HG03378 (cell line): ENCODE measurements at regions not wholly inside any gene's neighbourhood (a gene's known extent, or its start where the extent isn't known, plus 50 kb on each side); places are given as distances from the start of the nearest gene placed in this dataset.
"Not testable (repeated sequence)": the region's sequence is repeated elsewhere in the genome, so short reads cannot be mapped to it uniquely, and the experiment has no call there.

ENCODE experiments used
- ATAC-seq: cut with Tn5 transposase; IDR thresholded peaks from one replicate; pipeline ENCODE4 v1.9.1; 2021; ENCODE audit warnings: mild to moderate bottlenecking, moderate library complexity; ENCODE audit not compliant: unreplicated experiment

GRCh38 chr12:97711392-97711791 lies 248.8 kb downstream of the RMST start:
- no peak for ATAC-seq

GRCh38 chr12:97713270-97713669 lies 250.7 kb downstream of the RMST start:
- no peak for ATAC-seq

- no peak for ATAC-seq
Observed at GRCh38 chr12:97714107-97714563, 251.5 kb downstream of the RMST start.

GRCh38 chr12:97716356-97716755 lies 253.8 kb downstream of the RMST start:
- no peak for ATAC-seq

GRCh38 chr12:97723801-97724200 lies 261.2 kb downstream of the RMST start:
- ATAC-seq, result not testable (repeated sequence)

- ATAC-seq, result no peak
Observed at GRCh38 chr12:97745406-97746101, 282.9 kb downstream of the RMST start.

GRCh38 chr12:97748298-97748697 lies 285.7 kb downstream of the RMST start:
- ATAC-seq, result no peak

GRCh38 chr12:97751704-97752103 lies 289.1 kb downstream of the RMST start:
- ATAC-seq, result no peak

GRCh38 chr12:97752129-97752528 lies 289.5 kb downstream of the RMST start:
- no peak for ATAC-seq

GRCh38 chr12:97753332-97753731 lies 290.7 kb downstream of the RMST start:
- no peak for ATAC-seq

GRCh38 chr12:97754306-97754705 lies 291.7 kb downstream of the RMST start:
- ATAC-seq, result no peak

- ATAC-seq, result no peak
Observed at GRCh38 chr12:97756066-97756666, 293.6 kb downstream of the RMST start.

GRCh38 chr12:97756741-97757140 lies 294.1 kb downstream of the RMST start:
- no peak for ATAC-seq

- ATAC-seq, result no peak
Observed at GRCh38 chr12:97757481-97758193, 295.0 kb downstream of the RMST start.

GRCh38 chr12:97758194-97758501 lies 295.5 kb downstream of the RMST start:
- ATAC-seq, result no peak

GRCh38 chr12:97758586-97758985 lies 296.0 kb downstream of the RMST start:
- no peak for ATAC-seq

GRCh38 chr12:97760601-97761000 lies 298.0 kb downstream of the RMST start:
- no peak for ATAC-seq

- ATAC-seq, result no peak
Observed at GRCh38 chr12:97763113-97763512, 300.5 kb downstream of the RMST start.

GRCh38 chr12:97764700-97765099 lies 302.1 kb downstream of the RMST start:
- ATAC-seq, result no peak

GRCh38 chr12:97767347-97767746 lies 304.7 kb downstream of the RMST start:
- ATAC-seq, result no peak

GRCh38 chr12:97778111-97778510 lies 315.5 kb downstream of the RMST start:
- ATAC-seq, result no peak

GRCh38 chr12:97781342-97781741 lies 318.7 kb downstream of the RMST start:
- ATAC-seq, result no peak
